SK-N-SH treated with all-trans-retinoic acid at 6 μM for 48 hours (cell line): ENCODE measurements at regions not wholly inside any gene's neighbourhood (a gene's known extent, or its start where the extent isn't known, plus 50 kb on each side); places are given as distances from the start of the nearest gene placed in this dataset.

Experiments used
- BACH2 ChIP-seq: fragments of 250-450 bp; sonication (Bioruptor Pico); IDR thresholded peaks from 2 replicates; pipeline ENCODE4 v1.9.0; 2021; ENCODE audit warnings: mild to moderate bottlenecking, borderline replicate concordance
- CREB5 ChIP-seq: fragments of 250-450 bp; sonication (Bioruptor Pico); IDR thresholded peaks from 2 replicates; pipeline ENCODE4 v1.5.1; 2020; ENCODE audit warnings: low read depth, mild to moderate bottlenecking, moderate library complexity
- CSRNP3 ChIP-seq: fragments of 250-450 bp; sonication (Bioruptor Pico); IDR thresholded peaks from 2 replicates; pipeline ENCODE4 v1.5.1; 2021; ENCODE audit warnings: mild to moderate bottlenecking, moderate library complexity
- ESRRG ChIP-seq: fragments of 250-450 bp; sonication (Bioruptor Pico); IDR thresholded peaks from 2 replicates; pipeline ENCODE4 v1.6.1; 2021; ENCODE audit warnings: mild to moderate bottlenecking
- GLIS3 ChIP-seq: fragments of 250-450 bp; sonication (Bioruptor Pico); IDR thresholded peaks from 2 replicates; pipeline ENCODE4 v1.5.0; 2020; ENCODE audit warnings: mild to moderate bottlenecking, moderate library complexity
- PATZ1 ChIP-seq: fragments of 250-450 bp; sonication (Bioruptor Pico); IDR thresholded peaks from 2 replicates; pipeline ENCODE4 v1.8.0; 2020; ENCODE audit warnings: mild to moderate bottlenecking, moderate library complexity, borderline replicate concordance
- PPARA ChIP-seq: fragments of 250-450 bp; sonication (Bioruptor Pico); IDR thresholded peaks from 2 replicates; pipeline ENCODE4 v1.5.0; 2020; ENCODE audit warnings: mild to moderate bottlenecking, borderline replicate concordance
- RARB ChIP-seq: fragments of 250-450 bp; sonication (Bioruptor Pico); IDR thresholded peaks from 2 replicates; pipeline ENCODE4 v1.8.0; 2021; ENCODE audit warnings: mild to moderate bottlenecking, moderate library complexity
- TOX ChIP-seq: fragments of 250-450 bp; sonication (Bioruptor Pico); IDR thresholded peaks from 2 replicates; pipeline ENCODE4 v1.8.0; 2021; ENCODE audit warnings: mild to moderate bottlenecking, moderate library complexity, borderline replicate concordance
- TSHZ2 ChIP-seq: fragments of 250-450 bp; sonication (Bioruptor Pico); IDR thresholded peaks from 2 replicates; pipeline ENCODE4 v1.5.0; 2020; ENCODE audit warnings: mild to moderate bottlenecking, moderate library complexity
- ZFP3 ChIP-seq: fragments of 250-450 bp; sonication (Bioruptor Pico); IDR thresholded peaks from 2 replicates; pipeline ENCODE4 v1.5.0; 2020; ENCODE audit warnings: mild to moderate bottlenecking, moderate library complexity
- ZFP30 ChIP-seq: fragments of 450-650 bp; formaldehyde crosslinking; IDR thresholded peaks from 2 replicates; pipeline ENCODE4 v1.5.0; 2022; ENCODE audit warnings: mild to moderate bottlenecking, moderate library complexity
- ZNF70 ChIP-seq: fragments of 450-650 bp; formaldehyde crosslinking; IDR thresholded peaks from 2 replicates; pipeline ENCODE4 v1.5.0; 2020; ENCODE audit warnings: mild to moderate bottlenecking, moderate library complexity

GRCh38 chr2:240252191-240252871, 111.9 kb upstream of the OTOS start:
- TF ChIP-seq ZFP3 (no peak), PPARA (CRISPR knock-in tag) (no peak), RARB (CRISPR knock-in tag) (no peak), ESRRG (CRISPR knock-in tag) (no peak), GLIS3 (CRISPR knock-in tag) (no peak), PATZ1 (CRISPR knock-in tag) (no peak), CSRNP3 (CRISPR knock-in tag) (no peak), TOX (CRISPR knock-in tag) (no peak), CREB5 (CRISPR knock-in tag) (no peak), BACH2 (CRISPR knock-in tag) (no peak), TSHZ2 (CRISPR knock-in tag) (no peak), ZFP30 (CRISPR knock-in tag) (no peak), ZNF70 (CRISPR knock-in tag) (no peak)
